Neural progenitor cell (in vitro differentiated cells): ENCODE measurements at regions not wholly inside any gene's neighbourhood (a gene's known extent, or its start where the extent isn't known, plus 50 kb on each side); places are given as distances from the start of the nearest gene placed in this dataset.

Source experiments
- DNase-seq: peaks from one replicate; pipeline ENCODE4 v3.0.0-alpha.2; 2016; ENCODE audit warnings: low spot score
- H2AFZ ChIP-seq: fragments of 200-600 bp; sonication (generic); replicated peaks from 2 replicates; pipeline ENCODE4 v1.6.1; 2016; ENCODE audit warnings: antibody characterized with exemption
- H3F3A ChIP-seq: fragments of 200-600 bp; sonication (generic); 2 replicates; pipeline ENCODE4 v1.6.1; 2016; ENCODE audit warnings: antibody characterized with exemption, low read depth
- H3K27ac ChIP-seq: fragments of 200-600 bp; sonication (generic); 2 replicates; pipeline ENCODE4 v1.5.1; 2016; ENCODE audit warnings: mild to moderate bottlenecking
- H3K27me3 ChIP-seq: fragments of 200-600 bp; sonication (generic); 2 replicates; pipeline ENCODE4 v1.6.1; 2016; ENCODE audit warnings: mild to moderate bottlenecking, moderate library complexity
- H3K36me3 ChIP-seq: fragments of 200-600 bp; sonication (generic); 2 replicates; pipeline ENCODE4 v1.5.1; 2016
- H3K4me1 ChIP-seq: fragments of 200-600 bp; sonication (generic); 2 replicates; pipeline ENCODE4 v1.6.1; 2016; ENCODE audit warnings: mixed run types
- H3K4me2 ChIP-seq: fragments of 200-600 bp; sonication (generic); 2 replicates; pipeline ENCODE4 v1.6.1; 2016
- H3K4me3 ChIP-seq: fragments of 200-600 bp; sonication (generic); 2 replicates; pipeline ENCODE4 v1.5.1; 2016
- H3K79me2 ChIP-seq: fragments of 200-600 bp; sonication (generic); 2 replicates; pipeline ENCODE4 v1.6.1; 2016; ENCODE audit warnings: low read depth
- H3K9ac ChIP-seq: fragments of 200-600 bp; sonication (generic); 2 replicates; pipeline ENCODE4 v1.6.1; 2016
- H3K9me3 ChIP-seq: fragments of 200-600 bp; sonication (generic); 2 replicates; pipeline ENCODE4 v1.5.1; 2016; ENCODE audit warnings: low read depth
- H4K20me1 ChIP-seq: fragments of 200-600 bp; sonication (generic); 2 replicates; pipeline ENCODE4 v1.6.1; 2016; ENCODE audit warnings: low read depth
- H3K27ac Mint-ChIP-seq: 3 replicates; pipeline ENCODE4 v1.8.0; 2021; ENCODE audit warnings: mixed read lengths
- H3K27me3 Mint-ChIP-seq: 2 replicates; pipeline ENCODE4 v1.8.0; 2022; ENCODE audit warnings: low read depth, mild to moderate bottlenecking, inconsistent platforms, moderate library complexity, mixed read lengths; ENCODE audit not compliant: insufficient read depth
- H3K36me3 Mint-ChIP-seq: 3 replicates; pipeline ENCODE4 v1.8.0; 2021; ENCODE audit warnings: mixed read lengths
- H3K4me1 Mint-ChIP-seq: 3 replicates; pipeline ENCODE4 v1.8.0; 2021; ENCODE audit warnings: mixed read lengths
- H3K4me3 Mint-ChIP-seq: 3 replicates; pipeline ENCODE4 v1.8.0; 2021; ENCODE audit warnings: mild to moderate bottlenecking, moderate library complexity, mixed read lengths
- H3K9me3 Mint-ChIP-seq: 3 replicates; pipeline ENCODE4 v1.8.0; 2020; ENCODE audit warnings: mixed read lengths
- CTCF ChIP-seq: fragments of 200-600 bp; sonication (generic); IDR thresholded peaks from 2 replicates; pipeline ENCODE4 v1.5.1; 2017; ENCODE audit warnings: antibody characterized with exemption, mild to moderate bottlenecking
- EZH2 ChIP-seq: fragments of 200-600 bp; sonication (generic); IDR thresholded peaks from 2 replicates; pipeline ENCODE4 v1.6.1; 2017; ENCODE audit warnings: antibody characterized with exemption, mild to moderate bottlenecking, moderate library complexity
- EZH2phosphoT487 ChIP-seq: fragments of 200-600 bp; sonication (generic); IDR thresholded peaks from 2 replicates; pipeline ENCODE4 v1.6.1; 2017; ENCODE audit warnings: antibody characterized with exemption

- H3K27ac Mint-ChIP-seq, result no peak overlapping the region
- no peaks in the 10 kb centered on the region for H3K36me3 Mint-ChIP-seq
- Histone ChIP-seq H3K36me3 (no peaks in the 10 kb centered on the region), H3K4me3 (no peak overlapping the region), H2AFZ (no peak overlapping the region), H3K9me3 (no peaks in the 10 kb centered on the region), H3K27me3 (no peaks in the 10 kb centered on the region), H3K79me2 (no peaks in the 10 kb centered on the region), H3F3A (no peaks in the 10 kb centered on the region), H3K4me2 (no peak overlapping the region), H3K9ac (no peak overlapping the region), H3K4me1 (no peaks in the 10 kb centered on the region), H4K20me1 (no peaks in the 10 kb centered on the region), H3K27ac (no peak overlapping the region)
- no peaks in the 10 kb centered on the region for H3K27me3 Mint-ChIP-seq
- no peaks in the 10 kb centered on the region for H3K9me3 Mint-ChIP-seq
- no peak overlapping the region for H3K4me3 Mint-ChIP-seq
- TF ChIP-seq EZH2 (no peak), CTCF (no peak), EZH2phosphoT487 (no peak)
- DNase-seq, result no peak
- H3K4me1 Mint-ChIP-seq, result no peaks in the 10 kb centered on the region
Measured at GRCh38 chr5:26434688-26435087, 603.7 kb downstream of the CDH9 start.

- Mint-ChIP-seq H3K27me3 (no peaks in the 10 kb centered on the region), H3K9me3 (no peaks in the 10 kb centered on the region), H3K4me3 (no peak overlapping the region), H3K27ac (no peak overlapping the region), H3K4me1 (no peaks in the 10 kb centered on the region), H3K36me3 (no peaks in the 10 kb centered on the region)
- TF ChIP-seq EZH2phosphoT487 (no peak), CTCF (no peak), EZH2 (no peak)
- no peak for DNase-seq
- Histone ChIP-seq H3K9ac (no peak overlapping the region), H3K27me3 (no peaks in the 10 kb centered on the region), H3F3A (no peaks in the 10 kb centered on the region), H3K4me2 (no peak overlapping the region), H2AFZ (no peak overlapping the region), H3K4me1 (no peaks in the 10 kb centered on the region), H3K79me2 (no peaks in the 10 kb centered on the region), H3K36me3 (no peaks in the 10 kb centered on the region), H3K9me3 (no peaks in the 10 kb centered on the region), H3K4me3 (no peak overlapping the region), H3K27ac (no peak overlapping the region), H4K20me1 (no peaks in the 10 kb centered on the region)
Measured at GRCh38 chr5:26432386-26432785, 606.0 kb downstream of the CDH9 start.

- Histone ChIP-seq H3K27ac (no peak overlapping the region), H3K79me2 (no peaks in the 10 kb centered on the region), H3K4me2 (no peak overlapping the region), H3K9me3 (no peaks in the 10 kb centered on the region), H3F3A (no peaks in the 10 kb centered on the region), H3K27me3 (no peaks in the 10 kb centered on the region), H3K9ac (no peak overlapping the region), H2AFZ (no peak overlapping the region), H3K4me1 (no peaks in the 10 kb centered on the region), H3K36me3 (no peaks in the 10 kb centered on the region), H4K20me1 (no peaks in the 10 kb centered on the region), H3K4me3 (no peak overlapping the region)
- Mint-ChIP-seq H3K9me3 (no peaks in the 10 kb centered on the region), H3K4me1 (no peaks in the 10 kb centered on the region), H3K27me3 (peaks cover 2% of the 10 kb centered on the region), H3K4me3 (no peak overlapping the region), H3K36me3 (no peaks in the 10 kb centered on the region), H3K27ac (no peak overlapping the region)
- DNase-seq, result no peak
- no peak for TF ChIP-seq CTCF
Measured at GRCh38 chr5:26430323-26430722, 608.1 kb downstream of the CDH9 start.

GRCh38 chr5:26427281-26427680 lies 611.1 kb downstream of the CDH9 start:
- DNase-seq, result no peak
- Mint-ChIP-seq H3K36me3 (no peaks in the 10 kb centered on the region), H3K4me3 (no peak overlapping the region), H3K9me3 (no peaks in the 10 kb centered on the region), H3K27ac (no peak overlapping the region), H3K4me1 (peaks cover 2% of the 10 kb centered on the region), H3K27me3 (peaks cover 2% of the 10 kb centered on the region)
- Histone ChIP-seq H3K4me3 (no peak overlapping the region), H2AFZ (no peak overlapping the region), H4K20me1 (no peaks in the 10 kb centered on the region), H3K9ac (no peak overlapping the region), H3K36me3 (no peaks in the 10 kb centered on the region), H3K4me1 (no peaks in the 10 kb centered on the region), H3K27ac (no peak overlapping the region), H3K27me3 (no peaks in the 10 kb centered on the region), H3K9me3 (no peaks in the 10 kb centered on the region), H3F3A (no peaks in the 10 kb centered on the region), H3K4me2 (no peak overlapping the region), H3K79me2 (no peaks in the 10 kb centered on the region)
- TF ChIP-seq CTCF (no peak), EZH2 (no peak), EZH2phosphoT487 (no peak)
